ENCODE measurements at regions not wholly inside any gene's neighbourhood (a gene's known extent, or its start where the extent isn't known, plus 50 kb on each side); places are given as distances from the start of the nearest gene placed in this dataset.

GRCh38 chr3:110149763-110150162 lies 812.4 kb upstream of the DPPA4 start:
- ATAC-seq (no peak), FAIRE-seq (no peak), DNase-seq (no peak)
- Histone ChIP-seq H3K36me3 (no peaks in the 10 kb centered on the region), H3K4me1 (no peaks in the 10 kb centered on the region), H3K27ac (no peak overlapping the region), H3K4me3 (no peak overlapping the region), H3K9me3 (no peaks in the 10 kb centered on the region), H3K27me3 (no peaks in the 10 kb centered on the region)
- intact Hi-C loops (cut with DNase I) = no loop called here
- TF ChIP-seq CTCF (IDR thresholded peaks at IDR 0.05) = no peak

- 85 to 89% methylated on average over 4 of the region's 4 CpGs for WGBS, 2 donors
- Histone ChIP-seq H3K9me3 (no peaks in the 10 kb centered on the region), H3K4me3 (no peak overlapping the region), H3K36me3 (no peaks in the 10 kb centered on the region), H3K4me1 (no peaks in the 10 kb centered on the region), H3K27me3 (no peaks in the 10 kb centered on the region), H3K27ac (no peak overlapping the region)
- TF ChIP-seq CTCF (IDR thresholded peaks at IDR 0.05) = no peak
- ATAC-seq (no peak), FAIRE-seq (no peak), DNase-seq (no peak)
- intact Hi-C loops (cut with DNase I) = no loop called here
Measured at GRCh38 chr3:110157221-110157620, 819.9 kb upstream of the DPPA4 start.

DNA sequence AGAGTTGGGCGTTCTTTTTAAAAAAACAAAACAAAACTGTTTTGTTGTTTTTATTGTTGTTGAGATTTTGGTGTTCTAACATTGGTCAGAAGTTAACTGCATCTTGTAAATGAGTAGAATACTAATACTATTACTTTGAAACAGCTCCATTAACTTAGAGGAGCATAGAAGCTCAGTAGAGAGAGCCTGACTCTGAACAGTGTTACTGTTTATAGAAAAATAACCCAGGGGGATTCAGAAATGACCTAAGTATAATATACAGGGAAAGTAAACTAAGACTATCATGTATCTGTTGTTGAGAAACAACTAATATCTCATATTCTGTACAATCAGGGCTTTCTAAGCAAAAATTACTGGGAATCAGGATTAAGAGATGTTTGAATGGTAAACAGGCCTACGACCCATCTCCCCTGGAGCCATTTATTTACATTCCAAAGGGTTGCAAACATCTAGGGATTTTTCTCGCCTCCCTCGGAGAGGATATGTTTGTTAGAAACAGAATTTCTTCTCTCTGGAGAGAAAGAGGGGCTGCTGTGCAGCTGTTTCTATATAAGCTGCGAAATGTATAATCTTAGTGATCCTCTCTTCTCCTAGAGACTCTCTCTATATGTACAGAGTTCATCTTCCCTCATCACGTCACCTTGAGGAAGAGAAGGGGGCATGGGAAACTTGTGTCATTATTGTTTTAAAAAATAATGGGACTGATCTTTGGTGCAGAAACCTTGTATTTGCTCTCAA lies 827.5 kb upstream of the DPPA4 start:
- Histone ChIP-seq H3K9me3 (no peaks in the 10 kb centered on the region), H3K27ac (no peak overlapping the region), H3K4me3 (no peak overlapping the region), H3K4me1 (no peaks in the 10 kb centered on the region), H3K27me3 (no peaks in the 10 kb centered on the region), H3K36me3 (no peaks in the 10 kb centered on the region)
- FAIRE-seq (no peak), ATAC-seq (no peak), DNase-seq (no peak)
- TF ChIP-seq CTCF (IDR thresholded peaks at IDR 0.05) = no peak
- intact Hi-C loops (cut with DNase I) = no loop called here
- 65 to 71% methylated on average over 6 of the region's 6 CpGs for WGBS, 2 donors

GRCh38 chr3:110165370-110165743 lies 828.0 kb upstream of the DPPA4 start:
- Histone ChIP-seq H3K9me3 (no peaks in the 10 kb centered on the region), H3K36me3 (no peaks in the 10 kb centered on the region), H3K4me3 (peak overlapping the region in 2 of 4 donors; percentile 4 to 11), H3K27ac (no peak overlapping the region), H3K4me1 (no peaks in the 10 kb centered on the region), H3K27me3 (no peaks in the 10 kb centered on the region)
- ATAC-seq = peak; percentile 38 to 66 (median 61)
- 7 to 12% methylated on average over 3 of the region's 3 CpGs for WGBS, 2 donors
- no peak for TF ChIP-seq CTCF (IDR thresholded peaks at IDR 0.05)
- intact Hi-C loops (cut with DNase I) = no loop called here
- no peak for DNase-seq
- FAIRE-seq = no peak

DNA sequence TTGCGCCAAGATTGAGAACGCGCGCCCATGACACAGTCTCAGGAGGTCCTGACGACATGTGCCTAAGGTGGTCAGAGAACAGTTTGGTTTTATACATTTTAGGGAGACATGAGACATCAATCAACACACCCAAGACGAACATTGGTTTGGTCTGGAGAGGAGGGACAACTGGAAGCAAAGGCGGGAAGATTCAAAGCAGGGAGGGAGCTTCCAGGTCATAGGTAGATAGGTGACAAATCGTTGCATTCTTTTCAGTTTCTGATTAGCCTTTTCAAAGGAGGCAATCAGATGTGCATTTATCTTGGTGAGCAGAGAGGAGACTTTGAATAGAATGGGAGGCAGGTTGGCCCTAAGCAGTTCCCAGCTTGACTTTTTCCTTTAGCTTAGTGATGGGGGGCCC lies 828.4 kb upstream of the DPPA4 start:
- ATAC-seq (peak; percentile 32 to 78 (median 64)), DNase-seq (peak in 2 of 6 donors; percentile 20 to 21), FAIRE-seq (no peak)
- Histone ChIP-seq H3K4me3 (peak overlapping the region in 2 of 4 donors; percentile 4 to 11), H3K27me3 (no peaks in the 10 kb centered on the region), H3K27ac (no peak overlapping the region), H3K36me3 (no peaks in the 10 kb centered on the region), H3K4me1 (no peaks in the 10 kb centered on the region), H3K9me3 (no peaks in the 10 kb centered on the region)
- intact Hi-C loops (cut with DNase I) = no loop called here
- no peak for TF ChIP-seq CTCF (IDR thresholded peaks at IDR 0.05)
- 32% methylated on average over 8 of the region's 8 CpGs for WGBS, 2 donors

All from pancreas (tissue), 10 donors.